ENCODE measurements at regions not wholly inside any gene's neighbourhood (a gene's known extent, or its start where the extent isn't known, plus 50 kb on each side); places are given as distances from the start of the nearest gene placed in this dataset.
A peak's percentile ranks its signal among the peaks of the same experiment; 100 is the strongest.

GRCh38 chr17:57174591-57174990, 81.7 kb upstream of the MSI2 start:
- peak overlapping the region; percentile 72 for H3K9ac ChIP-seq (ENCODE audit: low read length)
- peak overlapping the region; percentile 48 for H3K4me3 ChIP-seq (ENCODE audit: low read length)
- peak overlapping the region; percentile 98 for H3K27ac ChIP-seq (ENCODE audit: low read length)
- no peaks in the 10 kb centered on the region for H3K27me3 ChIP-seq (ENCODE audit: low read depth, low read length)
- H2AFZ ChIP-seq (ENCODE audit: low read depth, low read length), result no peak overlapping the region; the same call in 1 of the 2 replicates
- H3K79me2 ChIP-seq (ENCODE audit: low read length), result no peaks in the 10 kb centered on the region
- H3K36me3 ChIP-seq (replicated peaks; ENCODE audit: low read depth, low read length), result no peaks in the 10 kb centered on the region
- H4K20me1 ChIP-seq (ENCODE audit: insufficient read depth, low read length), result no peaks in the 10 kb centered on the region
- TF ChIP-seq EZH2phosphoT487 (IDR thresholded peaks at IDR 0.05; ENCODE audit: low read depth) (no peak), CTCF (IDR thresholded peaks at IDR 0.05; ENCODE audit: low read depth, low read length) (no peak)
- H3K4me2 ChIP-seq (ENCODE audit: low read length), result peak overlapping the region; percentile 82
- H3K4me1 ChIP-seq (ENCODE audit: low read length), result peaks cover 71% of the 10 kb centered on the region
- H3K9me3 ChIP-seq (ENCODE audit: insufficient read depth, low read length), result peaks cover 3% of the 10 kb centered on the region; the same call in 1 of the 2 replicates

GRCh38 chr17:57178839-57179238, 77.5 kb upstream of the MSI2 start:
- Histone ChIP-seq H3K79me2 (ENCODE audit: low read length) (no peaks in the 10 kb centered on the region), H3K36me3 (replicated peaks; ENCODE audit: low read depth, low read length) (no peaks in the 10 kb centered on the region), H2AFZ (ENCODE audit: low read depth, low read length) (no peak overlapping the region), H3K9ac (ENCODE audit: low read length) (no peak overlapping the region), H3K27ac (ENCODE audit: low read length) (no peak overlapping the region), H3K9me3 (ENCODE audit: insufficient read depth, low read length) (no peaks in the 10 kb centered on the region), H3K4me2 (ENCODE audit: low read length) (no peak overlapping the region), H3K4me3 (ENCODE audit: low read length) (no peak overlapping the region), H3K4me1 (ENCODE audit: low read length) (peaks cover 45% of the 10 kb centered on the region), H4K20me1 (ENCODE audit: insufficient read depth, low read length) (no peaks in the 10 kb centered on the region), H3K27me3 (ENCODE audit: low read depth, low read length) (no peaks in the 10 kb centered on the region)
- TF ChIP-seq CTCF (IDR thresholded peaks at IDR 0.05; ENCODE audit: low read depth, low read length) (no peak), EZH2phosphoT487 (IDR thresholded peaks at IDR 0.05; ENCODE audit: low read depth) (no peak)

GRCh38 chr17:57182621-57183020, 73.7 kb upstream of the MSI2 start:
- no peak overlapping the region for H2AFZ ChIP-seq (ENCODE audit: low read depth, low read length)
- no peak for TF ChIP-seq CTCF (IDR thresholded peaks at IDR 0.05; ENCODE audit: low read depth, low read length)
- TF ChIP-seq EZH2phosphoT487 (IDR thresholded peaks at IDR 0.05; ENCODE audit: low read depth), result no peak
- H3K36me3 ChIP-seq (replicated peaks; ENCODE audit: low read depth, low read length), result no peaks in the 10 kb centered on the region
- no peak overlapping the region for H3K27ac ChIP-seq (ENCODE audit: low read length)
- no peaks in the 10 kb centered on the region for H4K20me1 ChIP-seq (ENCODE audit: insufficient read depth, low read length)
- no peaks in the 10 kb centered on the region for H3K27me3 ChIP-seq (ENCODE audit: low read depth, low read length)
- no peak overlapping the region for H3K4me3 ChIP-seq (ENCODE audit: low read length)
- H3K4me2 ChIP-seq (ENCODE audit: low read length), result no peak overlapping the region
- no peaks in the 10 kb centered on the region for H3K9me3 ChIP-seq (ENCODE audit: insufficient read depth, low read length)
- peaks cover 14% of the 10 kb centered on the region for H3K4me1 ChIP-seq (ENCODE audit: low read length)
- no peak overlapping the region for H3K9ac ChIP-seq (ENCODE audit: low read length)
- H3K79me2 ChIP-seq (ENCODE audit: low read length), result no peaks in the 10 kb centered on the region

- TF ChIP-seq EZH2phosphoT487 (IDR thresholded peaks at IDR 0.05; ENCODE audit: low read depth) (no peak), CTCF (IDR thresholded peaks at IDR 0.05; ENCODE audit: low read depth, low read length) (no peak)
- Histone ChIP-seq H3K4me2 (ENCODE audit: low read length) (no peak overlapping the region), H4K20me1 (ENCODE audit: insufficient read depth, low read length) (no peaks in the 10 kb centered on the region), H3K4me3 (ENCODE audit: low read length) (no peak overlapping the region), H3K27me3 (ENCODE audit: low read depth, low read length) (no peaks in the 10 kb centered on the region), H3K36me3 (replicated peaks; ENCODE audit: low read depth, low read length) (no peaks in the 10 kb centered on the region), H3K9ac (ENCODE audit: low read length) (no peak overlapping the region), H3K4me1 (ENCODE audit: low read length) (0 out of 2 replicates have a peak, but pooled peaks cover 3% of the 10 kb centered on the region), H2AFZ (ENCODE audit: low read depth, low read length) (no peak overlapping the region), H3K9me3 (ENCODE audit: insufficient read depth, low read length) (no peaks in the 10 kb centered on the region), H3K27ac (ENCODE audit: low read length) (no peak overlapping the region), H3K79me2 (ENCODE audit: low read length) (no peaks in the 10 kb centered on the region)
Measured at GRCh38 chr17:57186226-57187019, 69.9 kb upstream of the MSI2 start.
